Right renal cortex interstitium (tissue), 3 donors: ENCODE measurements at regions not wholly inside any gene's neighbourhood (a gene's known extent, or its start where the extent isn't known, plus 50 kb on each side); places are given as distances from the start of the nearest gene placed in this dataset.

Experiments
- DNase-seq, 3 donors: peaks; one replicate each; pipeline ENCODE4 v3.0.0-alpha.2; 2013; ENCODE audit warnings: low read depth in 3 of 3, low spot score in 2 of 3

DNA sequence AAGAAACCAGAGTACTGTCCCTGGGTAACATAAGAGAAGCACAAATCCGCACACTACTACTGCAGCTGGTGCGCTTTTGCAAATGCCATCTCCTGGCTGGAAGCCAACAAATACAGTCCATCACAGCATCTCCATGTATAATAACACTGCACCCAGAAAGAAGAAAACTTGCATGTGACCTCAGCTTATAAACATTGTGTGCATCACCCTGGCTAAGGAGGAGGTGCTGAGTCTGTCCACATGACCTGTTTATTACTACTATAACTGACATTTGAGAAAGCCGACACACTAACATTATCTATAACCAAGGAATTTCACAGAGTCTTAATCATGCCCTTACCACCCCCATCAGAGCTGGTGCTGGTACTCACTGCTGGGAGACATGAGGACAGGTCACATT is 516.8 kb downstream of the CFAP47 start:
- no peak for DNase-seq

DNA sequence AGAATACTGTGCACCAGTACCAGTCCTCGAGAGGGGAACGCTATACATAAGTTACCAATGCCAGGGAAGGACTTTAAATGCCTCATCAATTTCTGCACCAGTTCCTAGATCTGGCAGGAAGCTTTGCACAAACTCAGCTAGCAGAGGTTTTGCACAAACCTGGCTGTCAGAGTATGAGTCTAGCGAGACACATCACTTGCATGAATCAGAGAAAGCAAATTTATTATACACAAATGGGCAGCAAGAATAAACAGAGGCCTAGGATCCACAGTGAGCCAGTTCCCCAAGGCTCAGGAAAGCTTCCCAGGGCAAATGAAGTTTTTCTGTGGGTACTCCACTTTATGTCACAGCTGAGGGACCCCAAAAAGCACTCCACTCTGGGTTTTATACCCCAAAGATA is 523.5 kb downstream of the CFAP47 start:
- no peak for DNase-seq

DNA sequence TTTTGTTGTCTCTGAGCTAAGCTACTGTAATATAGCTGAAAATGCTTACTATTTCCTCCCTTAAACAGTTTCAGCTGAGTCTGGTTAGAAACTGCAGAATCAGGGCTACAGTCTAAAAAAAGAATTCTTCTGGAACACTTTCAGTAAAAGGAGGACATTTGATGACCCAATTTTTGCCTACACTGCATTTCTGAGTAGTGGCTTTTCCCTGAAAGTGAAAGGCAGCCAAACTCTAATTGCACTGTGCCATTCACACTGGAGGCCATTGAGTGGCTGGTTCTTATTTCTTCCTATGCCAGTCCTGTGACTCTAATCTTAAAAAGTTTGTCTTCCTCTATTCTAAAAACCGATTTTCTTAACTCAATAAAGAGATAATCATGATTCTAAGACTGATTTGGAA is 526.0 kb downstream of the CFAP47 start:
- DNase-seq, result no peak

DNA sequence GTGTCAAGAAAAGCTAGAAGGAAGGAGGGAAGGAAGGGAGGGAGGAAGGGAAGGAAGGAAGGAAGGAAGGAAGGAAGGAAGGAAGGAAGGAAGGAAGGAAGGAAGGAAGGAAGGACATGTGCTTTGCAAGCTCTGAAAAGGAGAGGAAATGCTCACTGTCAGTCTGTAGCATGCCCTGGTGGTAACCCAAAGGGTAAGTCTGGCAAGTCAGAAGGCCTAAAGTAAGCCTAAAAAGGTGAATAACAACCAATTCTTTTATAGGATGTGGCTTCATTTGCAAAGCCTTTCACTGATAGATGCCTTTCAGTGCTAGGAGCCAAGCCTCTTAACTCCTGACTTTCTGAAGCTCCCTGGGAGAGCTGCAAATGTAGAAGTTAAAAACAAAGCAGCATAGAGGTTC is 542.6 kb downstream of the CFAP47 start:
- DNase-seq, result no peak

DNA sequence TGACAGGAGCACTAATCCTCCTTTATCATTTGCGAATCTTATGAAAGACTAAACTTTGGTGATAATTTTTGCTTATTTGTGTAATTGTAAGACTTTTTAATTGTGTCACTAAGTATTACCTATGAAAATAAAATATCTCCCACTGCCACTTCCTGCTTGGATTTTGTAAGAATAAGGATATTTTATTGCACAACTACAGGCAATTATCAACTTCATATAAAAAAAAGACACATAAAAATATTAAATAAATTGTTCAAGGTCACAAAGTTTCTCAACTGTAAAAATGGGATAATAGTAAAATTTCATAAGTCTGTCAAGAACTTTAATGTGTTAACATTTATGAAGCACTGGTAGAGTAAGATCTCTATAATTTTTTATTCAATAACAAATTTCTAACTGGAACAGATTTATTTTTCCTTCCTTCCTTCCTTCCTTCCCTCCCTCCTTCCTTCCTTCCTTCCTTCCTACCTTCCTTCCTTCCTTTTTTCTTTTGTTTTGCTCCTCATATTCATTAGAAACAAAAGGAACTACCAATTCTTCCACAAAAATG is 527.6 kb upstream of the FAM47C start:
- no peak for DNase-seq

DNA sequence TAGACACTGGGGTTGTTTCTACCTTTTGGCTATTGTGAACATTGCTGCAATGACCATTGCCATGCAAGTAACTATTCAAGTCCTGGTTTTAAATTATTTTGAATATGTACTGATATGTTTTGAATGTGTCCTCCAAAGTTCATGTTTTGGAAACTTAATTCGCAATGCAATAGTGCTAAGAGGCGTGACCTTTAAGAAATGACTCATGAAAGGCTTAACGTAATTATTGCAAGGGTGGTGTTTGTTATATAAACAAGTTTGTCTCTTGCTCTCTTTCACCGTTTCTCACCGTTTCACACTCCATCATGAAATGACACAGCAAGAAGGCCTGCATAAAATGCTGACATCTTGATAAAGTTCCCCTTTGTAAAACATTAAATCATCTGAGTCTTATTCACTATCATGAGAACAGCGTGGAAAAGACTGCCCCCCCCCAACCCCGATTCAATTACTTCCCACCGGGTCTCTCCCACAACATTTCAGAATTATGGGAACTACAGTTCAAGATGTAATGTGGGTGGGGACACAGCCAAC is 506.9 kb upstream of the FAM47C start:
- no peak for DNase-seq

DNA sequence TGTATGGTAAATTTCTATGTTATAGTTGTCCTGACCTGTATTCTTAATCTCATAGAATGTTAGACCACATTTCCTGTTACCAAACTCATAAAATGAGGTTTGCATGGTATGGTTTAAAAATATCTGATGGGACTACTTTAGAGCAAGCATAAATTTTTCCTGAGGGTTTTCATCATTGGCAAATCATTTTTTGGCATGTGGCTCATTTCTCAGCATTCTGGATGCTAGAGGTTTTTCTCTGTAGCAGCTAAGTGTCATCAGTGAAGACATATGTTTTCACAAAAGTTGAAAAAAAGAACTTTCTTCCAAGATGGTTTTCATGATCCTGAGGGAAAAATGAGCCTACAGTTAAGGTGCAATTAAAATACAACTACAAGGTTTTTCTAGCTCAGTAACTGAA is 503.5 kb upstream of the FAM47C start:
- DNase-seq, result no peak

DNA sequence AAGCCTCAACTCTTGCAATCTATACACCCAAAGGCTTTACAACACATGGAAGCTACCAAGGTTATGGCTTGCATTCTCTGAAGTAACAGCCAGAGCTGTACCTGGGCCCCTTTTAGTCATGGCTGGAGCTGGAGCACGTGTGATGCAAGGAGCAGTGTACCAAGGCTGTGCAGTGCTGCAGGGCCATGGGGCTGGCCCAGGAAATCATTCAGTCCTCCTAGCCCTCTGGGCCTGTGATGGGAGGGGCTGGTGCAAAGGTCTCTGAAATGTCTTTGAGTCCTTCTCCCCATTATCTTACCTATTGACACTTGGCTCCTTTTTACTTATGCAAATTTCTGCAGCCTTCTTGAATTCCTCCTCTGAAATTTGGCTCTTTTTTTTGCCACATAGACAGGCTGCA is 500.1 kb upstream of the FAM47C start:
- no peak for DNase-seq

DNA sequence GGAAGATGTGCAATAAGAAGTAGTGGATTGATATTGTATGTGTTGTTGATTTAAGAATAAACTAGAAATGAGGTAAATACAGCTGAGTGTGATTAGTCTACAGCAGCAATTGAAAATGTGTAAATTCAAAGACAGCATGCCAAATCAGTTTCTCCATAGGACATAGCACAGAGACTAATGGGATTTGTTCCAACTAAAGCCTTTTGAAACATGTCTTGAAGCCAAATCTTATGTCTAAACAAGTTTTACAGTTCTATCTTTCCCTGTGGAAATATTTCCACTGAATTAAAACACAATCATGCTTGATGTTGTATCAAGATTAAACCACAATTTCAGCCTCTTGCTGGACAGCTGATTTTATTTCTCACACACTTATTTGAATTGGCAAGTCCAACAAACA is 497.4 kb upstream of the FAM47C start:
- no peak for DNase-seq

DNA sequence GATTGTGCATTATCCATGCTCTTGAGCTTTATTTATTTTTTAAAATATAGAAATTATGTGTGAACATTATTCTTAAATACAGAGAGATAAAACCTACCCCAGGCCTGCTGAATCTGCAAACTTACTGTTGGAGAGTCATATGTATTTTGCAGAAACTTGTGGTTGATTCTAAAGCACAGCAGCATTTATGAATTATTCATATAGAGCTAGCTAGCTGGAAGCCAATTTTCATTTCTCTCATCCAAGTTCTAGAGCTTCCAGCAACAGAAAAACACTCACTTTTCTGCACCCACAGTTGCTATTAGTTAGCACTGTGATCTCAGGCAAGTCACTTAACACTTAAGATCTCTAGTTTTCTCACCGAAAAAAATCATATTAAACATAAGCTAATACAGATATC is 479.5 kb upstream of the FAM47C start:
- DNase-seq, result no peak

DNA sequence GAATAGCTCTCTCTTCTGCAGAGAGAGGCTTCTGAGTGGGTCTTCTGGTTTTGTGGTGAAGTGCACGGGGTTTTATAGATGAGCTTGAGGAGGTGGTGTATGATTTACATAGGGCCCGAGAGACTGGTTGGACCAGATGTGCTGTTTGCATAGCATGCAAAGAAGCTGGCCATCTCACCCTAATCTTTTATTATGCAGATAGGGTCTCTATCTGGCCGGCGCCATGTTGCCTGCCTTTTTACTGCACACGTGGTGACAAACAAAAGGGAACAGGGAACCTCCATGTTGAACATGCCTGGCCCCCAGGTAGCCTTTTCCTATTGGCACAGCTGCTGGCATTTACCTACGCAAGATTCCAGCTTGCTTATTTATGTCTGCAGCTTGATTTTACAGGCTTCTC is 473.3 kb upstream of the FAM47C start:
- no peak for DNase-seq

DNA sequence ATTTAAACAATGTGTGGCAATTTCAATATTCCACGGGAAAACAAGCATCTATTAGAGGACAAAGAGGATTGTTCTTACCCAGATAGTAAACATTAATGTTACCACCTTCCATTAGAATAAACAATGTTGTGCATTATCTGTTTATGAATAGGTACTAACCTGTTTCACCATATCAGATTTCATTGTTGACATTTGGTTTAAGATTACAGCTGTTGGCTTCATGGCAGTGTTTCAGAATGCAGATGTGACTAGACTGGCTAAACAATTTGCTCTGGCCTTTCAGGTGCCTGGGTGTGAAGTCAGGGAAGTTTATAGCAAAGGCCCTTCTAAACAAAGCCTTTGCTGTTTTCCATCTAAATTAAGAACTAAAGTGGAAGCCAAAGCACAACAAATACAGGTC is 464.7 kb upstream of the FAM47C start:
- DNase-seq, result no peak

DNA sequence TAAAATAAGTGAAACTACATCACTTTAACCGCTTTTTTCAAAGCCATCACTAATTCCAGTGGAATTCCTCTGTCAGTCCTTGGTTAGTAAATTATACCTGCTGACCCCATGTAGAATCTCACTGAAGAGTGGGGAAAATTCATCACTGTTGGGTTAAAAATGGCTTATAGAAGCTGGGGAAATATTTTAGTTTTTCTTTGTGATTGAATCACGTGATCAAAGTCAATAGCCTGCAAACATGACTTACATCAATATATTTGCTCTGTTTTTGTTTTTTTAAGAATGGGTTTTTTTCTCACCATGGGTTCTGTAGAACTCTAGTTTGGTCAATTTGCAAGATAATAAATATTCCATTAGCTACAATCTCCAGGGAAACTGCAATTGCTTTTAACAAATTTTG is 445.2 kb upstream of the FAM47C start:
- no peak for DNase-seq

DNA sequence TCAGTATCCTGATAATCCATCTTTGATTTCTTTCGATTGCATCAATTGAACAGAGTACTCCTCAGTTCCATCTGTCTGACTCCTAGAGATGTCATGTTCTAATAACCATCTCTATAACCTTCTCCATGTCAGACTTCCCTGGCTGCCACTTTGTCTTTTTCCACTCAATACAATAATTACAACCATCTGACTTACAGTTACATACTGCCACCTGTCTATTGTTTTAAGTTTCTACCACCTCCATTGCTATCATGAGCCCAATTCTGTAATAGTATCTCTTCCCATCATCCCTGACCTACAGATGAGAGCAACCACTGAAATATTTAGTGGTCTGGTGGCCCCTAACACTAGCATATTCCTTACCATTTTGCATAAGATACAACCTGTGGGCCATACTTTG is 439.2 kb upstream of the FAM47C start:
- no peak for DNase-seq

DNA sequence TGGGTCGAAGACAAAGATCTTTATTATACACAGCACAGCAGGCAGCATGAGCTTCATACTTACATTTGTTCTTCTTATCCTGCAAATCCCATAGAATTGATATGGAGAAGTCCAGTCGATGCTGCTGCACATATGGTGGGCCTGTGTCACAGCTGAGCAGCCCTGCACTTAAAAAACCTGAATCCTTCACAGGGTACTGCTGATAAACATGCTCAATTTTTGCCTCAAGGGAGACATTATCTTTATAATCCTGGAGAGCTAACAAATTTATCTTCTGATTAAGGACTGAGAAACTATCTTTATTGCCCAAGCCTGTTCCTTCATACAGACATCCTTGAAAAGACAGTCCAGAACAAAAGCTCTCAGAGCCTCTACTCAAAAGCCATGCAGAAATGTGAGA is 434.4 kb upstream of the FAM47C start:
- DNase-seq, result no peak

DNA sequence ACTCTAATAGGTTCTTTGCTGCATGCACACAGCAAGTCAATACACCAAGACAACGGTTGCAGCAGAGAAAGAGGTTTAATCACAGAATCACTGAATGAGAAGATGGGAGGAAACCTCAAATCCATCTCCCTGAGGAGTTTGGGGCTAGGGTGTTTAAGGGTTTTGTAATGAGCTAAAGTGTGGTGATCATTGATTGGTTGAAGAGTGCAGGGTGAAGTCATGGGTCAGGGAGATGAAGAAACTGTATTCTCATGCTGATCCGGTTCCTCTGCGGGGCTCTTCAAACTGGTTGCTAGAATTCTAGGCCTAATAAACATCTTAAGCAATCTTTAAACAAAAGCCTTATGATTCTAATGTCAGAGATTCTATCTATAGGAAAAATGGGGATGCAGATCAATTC is 432.5 kb upstream of the FAM47C start:
- DNase-seq, result no peak

DNA sequence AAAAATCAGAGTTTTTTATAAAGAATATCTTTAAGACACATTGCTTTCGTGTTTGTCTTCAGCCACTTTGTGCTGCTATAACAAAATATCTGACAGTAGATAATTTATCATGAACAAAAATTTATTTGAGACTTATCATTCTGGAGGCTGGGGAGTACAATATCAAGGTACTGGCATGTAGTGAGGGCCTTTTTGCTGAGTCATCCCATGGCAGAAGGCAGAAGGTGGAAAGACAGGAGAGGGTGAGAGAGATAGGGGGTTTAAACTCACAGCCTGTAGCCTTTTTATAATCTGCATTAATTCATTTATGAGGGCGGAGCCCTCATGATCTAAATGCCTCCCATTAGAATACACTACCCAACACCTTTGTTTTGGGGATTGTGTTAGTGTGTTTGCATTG is 431.2 kb upstream of the FAM47C start:
- no peak for DNase-seq

DNA sequence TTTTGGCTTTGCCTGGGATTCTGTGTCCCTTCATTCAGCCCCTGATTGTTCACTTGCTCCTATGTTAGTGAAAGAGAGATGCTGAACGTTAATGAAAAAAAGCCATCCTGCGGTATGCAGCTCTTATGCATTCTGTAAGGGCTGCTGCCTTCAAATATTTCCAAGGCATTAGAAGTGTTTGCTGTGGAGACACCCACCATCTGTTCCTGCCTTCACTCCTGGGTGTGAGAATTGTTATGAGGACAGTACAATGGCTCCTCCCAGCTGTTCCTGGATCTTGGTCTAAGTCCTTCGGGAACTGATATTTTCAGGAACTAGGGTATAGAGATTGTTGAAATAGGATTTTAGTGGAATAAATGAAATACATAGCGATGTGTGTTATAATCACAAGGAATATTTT is 427.1 kb upstream of the FAM47C start:
- DNase-seq, result no peak

DNA sequence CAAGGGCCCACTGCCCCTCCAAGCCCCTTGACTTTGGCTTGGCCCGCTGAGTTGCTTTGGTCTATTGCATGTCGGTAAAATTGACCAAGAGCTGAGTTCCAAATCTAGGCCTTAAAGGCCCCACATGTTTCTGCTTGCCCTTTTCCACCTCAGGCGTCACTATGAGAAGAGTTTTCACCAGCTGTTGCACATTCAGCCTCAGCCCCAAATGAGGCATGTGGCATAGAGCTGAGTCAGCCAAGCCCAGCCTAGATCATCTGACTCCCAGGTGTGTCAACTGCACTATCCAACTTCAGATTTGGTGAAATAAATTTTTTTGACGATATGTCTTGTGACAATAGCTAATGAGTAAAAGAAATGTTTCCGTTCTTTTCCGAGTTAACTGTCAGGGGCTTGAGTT is 424.5 kb upstream of the FAM47C start:
- DNase-seq, result no peak

DNA sequence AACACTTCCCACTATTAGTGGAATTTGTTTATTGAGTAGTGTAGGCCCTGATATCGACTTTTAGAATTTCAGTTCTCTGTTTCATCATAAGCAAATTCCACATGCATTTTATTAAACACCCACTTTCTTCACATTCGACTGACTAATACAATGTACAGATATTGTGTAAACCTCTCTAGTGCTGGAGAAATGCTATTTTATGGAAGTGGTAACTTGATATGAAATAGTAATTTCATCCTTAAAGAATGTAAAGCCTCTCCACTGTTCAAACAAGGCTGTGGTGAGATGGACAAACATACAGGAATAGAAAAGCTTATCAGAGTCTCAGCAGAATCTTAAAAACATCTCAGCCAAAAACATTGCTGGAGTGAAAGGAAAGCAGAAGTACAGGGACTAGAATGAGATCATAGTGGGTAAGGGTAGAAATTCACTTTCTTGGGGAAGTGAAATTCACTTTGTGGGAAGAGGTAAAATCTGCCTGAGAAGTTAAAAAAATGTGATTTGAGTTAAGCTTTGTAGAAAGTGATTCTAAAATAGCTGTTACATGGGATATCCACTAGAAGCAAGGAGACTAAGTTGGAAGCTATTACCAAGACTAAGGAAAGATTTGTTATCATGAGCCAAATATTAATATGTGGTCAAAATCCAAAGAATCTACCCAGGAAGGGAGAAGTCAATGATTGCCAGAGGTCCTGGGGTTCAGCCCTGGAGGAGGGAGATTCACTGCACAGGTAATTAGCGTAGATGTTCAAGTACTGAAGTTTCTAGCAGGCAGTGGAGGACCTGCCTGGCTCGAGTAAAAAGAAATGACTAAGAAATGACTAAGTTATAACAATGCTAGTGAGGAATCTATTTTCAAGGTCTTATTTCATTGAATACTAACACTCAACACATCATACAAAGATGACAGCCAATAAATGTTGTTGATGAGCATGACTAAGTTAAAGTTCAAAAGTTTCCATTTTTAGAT is 398.3 kb upstream of the FAM47C start:
- no peak for DNase-seq

DNA sequence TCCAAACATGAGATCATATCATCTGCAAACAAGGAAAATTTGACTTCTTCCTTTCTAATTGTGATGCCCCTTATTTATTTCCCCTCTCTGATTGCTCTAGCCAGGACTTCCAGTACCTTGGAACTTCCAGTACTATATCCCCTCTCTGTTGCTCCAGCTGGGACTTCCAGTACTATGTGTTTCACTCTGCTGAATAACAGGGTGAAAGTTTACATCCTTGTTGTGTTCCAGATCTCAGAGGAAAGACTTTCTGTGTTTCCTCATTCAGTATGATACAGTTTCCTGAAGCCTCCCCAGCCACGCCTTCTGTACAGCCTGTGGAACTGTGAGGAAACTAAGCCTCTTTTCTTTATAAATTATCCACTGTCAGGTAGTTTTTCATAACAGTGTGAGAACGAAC is 381.3 kb upstream of the FAM47C start:
- no peak for DNase-seq

DNA sequence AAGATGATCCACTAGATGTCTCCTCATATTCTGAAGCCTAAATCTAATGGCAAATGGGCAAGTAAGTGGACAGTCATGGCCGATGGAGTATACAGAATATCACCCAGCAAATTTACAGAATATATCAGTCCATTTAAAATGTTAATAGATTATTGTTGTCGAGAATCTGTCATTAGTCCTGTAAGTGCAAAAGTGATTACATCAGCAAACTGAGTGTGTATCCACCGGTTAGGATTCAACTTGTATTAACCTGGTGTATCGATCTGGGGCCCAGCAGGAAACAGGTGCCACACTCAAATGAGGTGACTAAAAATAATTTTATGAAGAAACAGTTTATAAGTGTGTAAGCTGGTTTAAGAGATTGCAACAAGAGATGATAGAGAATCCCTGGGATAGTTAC is 367.9 kb upstream of the FAM47C start:
- no peak for DNase-seq
